C4-2B (cell line): ENCODE measurements at regions not wholly inside any gene's neighbourhood (a gene's known extent, or its start where the extent isn't known, plus 50 kb on each side); places are given as distances from the start of the nearest gene placed in this dataset.

ENCODE experiments used
- ZFX ChIP-seq: fragments of 450-650 bp; IDR thresholded peaks from 2 replicates; pipeline ENCODE4 v1.6.1; 2017
- TF ChIP-seq, protein P1 (sequence below): fragments of 450-650 bp; conservative IDR thresholded peaks from 2 replicates; pipeline ENCODE4 v1.5.1; 2017; ENCODE audit warnings: mild to moderate bottlenecking

DNA sequence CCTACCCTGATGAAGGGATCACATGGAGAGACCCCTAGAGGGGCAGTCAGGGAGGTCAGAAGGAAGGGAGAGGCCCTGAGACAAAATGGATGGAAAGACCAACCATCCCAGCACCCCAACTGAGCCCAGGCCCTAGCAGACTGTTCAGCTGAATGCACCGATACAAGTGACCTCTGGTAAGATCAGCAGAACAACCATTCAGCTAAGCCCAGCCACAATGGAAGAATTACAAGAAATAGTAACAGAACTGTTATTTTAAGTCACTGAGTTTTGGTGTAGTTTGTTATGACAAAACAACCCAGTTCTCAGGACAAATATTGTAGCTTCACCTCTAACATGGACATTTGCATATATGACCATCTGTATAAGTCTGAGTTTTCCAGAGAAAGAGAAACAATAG is 210.4 kb upstream of the SVIL start:
- TF ChIP-seq, protein P1, sequence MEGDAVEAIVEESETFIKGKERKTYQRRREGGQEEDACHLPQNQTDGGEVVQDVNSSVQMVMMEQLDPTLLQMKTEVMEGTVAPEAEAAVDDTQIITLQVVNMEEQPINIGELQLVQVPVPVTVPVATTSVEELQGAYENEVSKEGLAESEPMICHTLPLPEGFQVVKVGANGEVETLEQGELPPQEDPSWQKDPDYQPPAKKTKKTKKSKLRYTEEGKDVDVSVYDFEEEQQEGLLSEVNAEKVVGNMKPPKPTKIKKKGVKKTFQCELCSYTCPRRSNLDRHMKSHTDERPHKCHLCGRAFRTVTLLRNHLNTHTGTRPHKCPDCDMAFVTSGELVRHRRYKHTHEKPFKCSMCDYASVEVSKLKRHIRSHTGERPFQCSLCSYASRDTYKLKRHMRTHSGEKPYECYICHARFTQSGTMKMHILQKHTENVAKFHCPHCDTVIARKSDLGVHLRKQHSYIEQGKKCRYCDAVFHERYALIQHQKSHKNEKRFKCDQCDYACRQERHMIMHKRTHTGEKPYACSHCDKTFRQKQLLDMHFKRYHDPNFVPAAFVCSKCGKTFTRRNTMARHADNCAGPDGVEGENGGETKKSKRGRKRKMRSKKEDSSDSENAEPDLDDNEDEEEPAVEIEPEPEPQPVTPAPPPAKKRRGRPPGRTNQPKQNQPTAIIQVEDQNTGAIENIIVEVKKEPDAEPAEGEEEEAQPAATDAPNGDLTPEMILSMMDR, result no peak
- no peak for TF ChIP-seq ZFX
